Endothelial cell (in vitro differentiated cells): ENCODE measurements at regions not wholly inside any gene's neighbourhood (a gene's known extent, or its start where the extent isn't known, plus 50 kb on each side); places are given as distances from the start of the nearest gene placed in this dataset.

Source experiments
- DNase-seq: peaks from one replicate; pipeline ENCODE4 v3.0.0; 2021; ENCODE audit warnings: low spot score
- H3K27ac Mint-ChIP-seq: one replicate; pipeline ENCODE4 v1.8.0; 2021; ENCODE audit warnings: mixed read lengths, inconsistent platforms; ENCODE audit not compliant: unreplicated experiment
- H3K27me3 Mint-ChIP-seq: one replicate; pipeline ENCODE4 v1.8.0; 2021; ENCODE audit warnings: mild to moderate bottlenecking, moderate library complexity, mixed read lengths, inconsistent platforms; ENCODE audit not compliant: unreplicated experiment
- H3K36me3 Mint-ChIP-seq: one replicate; pipeline ENCODE4 v1.8.0; 2021; ENCODE audit warnings: mild to moderate bottlenecking, low read depth, mixed read lengths, inconsistent platforms; ENCODE audit not compliant: unreplicated experiment
- H3K4me1 Mint-ChIP-seq: one replicate; pipeline ENCODE4 v1.8.0; 2021; ENCODE audit warnings: mild to moderate bottlenecking, mixed read lengths, inconsistent platforms; ENCODE audit not compliant: unreplicated experiment
- H3K4me3 Mint-ChIP-seq: one replicate; pipeline ENCODE4 v1.8.0; 2021; ENCODE audit warnings: mild to moderate bottlenecking, mixed read lengths, inconsistent platforms; ENCODE audit not compliant: unreplicated experiment
- H3K9me3 Mint-ChIP-seq: one replicate; pipeline ENCODE4 v1.8.0; 2021; ENCODE audit warnings: mixed read lengths, inconsistent platforms; ENCODE audit not compliant: unreplicated experiment
- CTCF ChIP-seq: fragments of 200-600 bp; sonication (generic); IDR thresholded peaks from one replicate; pipeline ENCODE4 v1.5.0; 2021; ENCODE audit warnings: antibody characterized with exemption; ENCODE audit not compliant: unreplicated experiment

- no peaks in the 10 kb centered on the region for H3K9me3 Mint-ChIP-seq
- no peaks in the 10 kb centered on the region for H3K36me3 Mint-ChIP-seq
- no peak overlapping the region for H3K4me3 Mint-ChIP-seq
- no peaks in the 10 kb centered on the region for H3K27me3 Mint-ChIP-seq
- H3K4me1 Mint-ChIP-seq, result no peaks in the 10 kb centered on the region
- no peak overlapping the region for H3K27ac Mint-ChIP-seq
- no peak for TF ChIP-seq CTCF
- no peak for DNase-seq
Measured at GRCh38 chr3:67998281-67998680, 343.9 kb upstream of the SUCLG2 start.

- TF ChIP-seq CTCF, result no peak
- Mint-ChIP-seq H3K27ac (no peak overlapping the region), H3K36me3 (no peaks in the 10 kb centered on the region), H3K9me3 (no peaks in the 10 kb centered on the region), H3K27me3 (no peaks in the 10 kb centered on the region), H3K4me3 (no peak overlapping the region), H3K4me1 (peaks cover 3% of the 10 kb centered on the region)
- no peak for DNase-seq
Measured at GRCh38 chr3:67995206-67995605, 340.8 kb upstream of the SUCLG2 start.

- no peaks in the 10 kb centered on the region for H3K27me3 Mint-ChIP-seq
- no peak overlapping the region for H3K27ac Mint-ChIP-seq
- no peaks in the 10 kb centered on the region for H3K36me3 Mint-ChIP-seq
- H3K9me3 Mint-ChIP-seq, result no peaks in the 10 kb centered on the region
- no peak for DNase-seq
- no peak overlapping the region for H3K4me3 Mint-ChIP-seq
- peaks cover 10% of the 10 kb centered on the region for H3K4me1 Mint-ChIP-seq
- no peak for TF ChIP-seq CTCF
Measured at GRCh38 chr3:67986706-67987105, 332.3 kb upstream of the SUCLG2 start.

- no peak for TF ChIP-seq CTCF
- H3K27ac Mint-ChIP-seq, result no peak overlapping the region
- no peaks in the 10 kb centered on the region for H3K9me3 Mint-ChIP-seq
- peaks cover 7% of the 10 kb centered on the region for H3K4me1 Mint-ChIP-seq
- no peaks in the 10 kb centered on the region for H3K27me3 Mint-ChIP-seq
- H3K36me3 Mint-ChIP-seq, result no peaks in the 10 kb centered on the region
- H3K4me3 Mint-ChIP-seq, result no peak overlapping the region
- DNase-seq, result no peak
Measured at GRCh38 chr3:67983166-67983565, 328.8 kb upstream of the SUCLG2 start.

GRCh38 chr3:67981077-67981476 lies 326.7 kb upstream of the SUCLG2 start:
- H3K27ac Mint-ChIP-seq, result no peak overlapping the region
- no peaks in the 10 kb centered on the region for H3K9me3 Mint-ChIP-seq
- no peak for TF ChIP-seq CTCF
- no peak overlapping the region for H3K4me3 Mint-ChIP-seq
- H3K36me3 Mint-ChIP-seq, result no peaks in the 10 kb centered on the region
- no peak for DNase-seq
- no peaks in the 10 kb centered on the region for H3K27me3 Mint-ChIP-seq
- H3K4me1 Mint-ChIP-seq, result peaks cover 7% of the 10 kb centered on the region
